A673 (cell line): ENCODE measurements at regions not wholly inside any gene's neighbourhood (a gene's known extent, or its start where the extent isn't known, plus 50 kb on each side); places are given as distances from the start of the nearest gene placed in this dataset.

ENCODE experiments used
- BruUV-seq: library from RNA; stranded (reverse); fragments of 400-500 nt; replicated peaks from 2 replicates; lab custom pipeline; 2021; lab: Mats Ljungman, UMichigan
- CTCF ChIA-PET: fragments of 300-600 bp; sonication (Branson Sonifier 250); formaldehyde crosslinking; loops from one replicate; lab custom pipeline; 2022; ENCODE audit warnings: antibody characterized with exemption; lab: Charles Lee
- POLR2A ChIA-PET: fragments of 300-600 bp; sonication (Branson Sonifier 250); formaldehyde crosslinking; loops from one replicate; lab custom pipeline; 2022; ENCODE audit warnings: antibody characterized with exemption; ENCODE audit not compliant: low non-redundant PET; lab: Charles Lee
- DNase-seq: peaks from one replicate; pipeline ENCODE4 v3.0.0-alpha.2; 2015; ENCODE audit warnings: low spot score
- H3K27ac ChIP-seq: fragments of 200-600 bp; sonication (generic); 2 replicates; pipeline ENCODE4 v1.5.1; 2016; ENCODE audit warnings: mixed run types, low read depth, mild to moderate bottlenecking, mixed read lengths, antibody characterized with exemption, low read length; ENCODE audit not compliant: poor library complexity, severe bottlenecking
- H3K27me3 ChIP-seq: fragments of 200-600 bp; sonication (generic); replicated peaks from 2 replicates; pipeline ENCODE4 v1.6.1; 2017; ENCODE audit warnings: mixed run types, low read depth, mild to moderate bottlenecking, mixed read lengths, antibody characterized with exemption, low read length; ENCODE audit not compliant: insufficient read depth, poor library complexity
- H3K36me3 ChIP-seq: fragments of 200-600 bp; sonication (generic); 2 replicates; pipeline ENCODE4 v1.6.1; 2016; ENCODE audit warnings: mixed run types, mild to moderate bottlenecking, mixed read lengths, antibody characterized with exemption, low read length; ENCODE audit not compliant: insufficient read depth, poor library complexity, severe bottlenecking
- H3K4me1 ChIP-seq: fragments of 200-600 bp; sonication (generic); 2 replicates; pipeline ENCODE4 v1.6.1; 2017; ENCODE audit warnings: mixed run types, mild to moderate bottlenecking, mixed read lengths, antibody characterized with exemption, low read length; ENCODE audit not compliant: insufficient read depth, poor library complexity, severe bottlenecking
- H3K4me3 ChIP-seq: fragments of 200-600 bp; sonication (generic); 2 replicates; pipeline ENCODE4 v1.5.1; 2016; ENCODE audit warnings: low read depth, mixed run types, mild to moderate bottlenecking, mixed read lengths, low read length; ENCODE audit not compliant: poor library complexity, severe bottlenecking
- H3K9me3 ChIP-seq: fragments of 200-600 bp; sonication (generic); 2 replicates; pipeline ENCODE4 v1.6.1; 2016; ENCODE audit warnings: mixed run types, low read depth, mild to moderate bottlenecking, mixed read lengths, antibody characterized with exemption, low read length; ENCODE audit not compliant: poor library complexity, severe bottlenecking
- CTCF ChIP-seq: fragments of 300-800, 200-600 bp; sonication (generic); conservative IDR thresholded peaks from 2 replicates; pipeline ENCODE4 v1.5.1; 2017; ENCODE audit warnings: low read depth, mild to moderate bottlenecking, antibody characterized with exemption, low read length, moderate library complexity, mixed read lengths
- EZH2 ChIP-seq: fragments of 200-600 bp; sonication (generic); IDR thresholded peaks from 2 replicates; pipeline ENCODE4 v1.6.1; 2017; ENCODE audit warnings: borderline replicate concordance, low read depth, mild to moderate bottlenecking, mixed read lengths, antibody characterized with exemption, low read length; ENCODE audit not compliant: poor library complexity, severe bottlenecking
- intact Hi-C: fragments of 100-400 bp; cut with micrococcal nuclease; formaldehyde crosslinking; loops from one replicate; pipeline ENCODE4 v1.10.0; 2022; ENCODE audit not compliant: unreplicated experiment

- Histone ChIP-seq H3K9me3 (peaks cover 6% of the 10 kb centered on the region), H3K27me3 (no peaks in the 10 kb centered on the region), H3K4me1 (no peaks in the 10 kb centered on the region), H3K27ac (no peak overlapping the region), H3K36me3 (no peaks in the 10 kb centered on the region), H3K4me3 (no peak overlapping the region)
- BruUV-seq = no TSS peak
- DNase-seq = no peak
- no peak for TF ChIP-seq CTCF
- no peak for TF ChIP-seq EZH2
- ChIA-PET POLR2A (no interaction called here), CTCF (no interaction called here)
- intact Hi-C loops = no loop called here
These were observed 62.2 kb upstream of the ADCY1 start for GRCh38 chr7:45511721-45512597.

- Histone ChIP-seq H3K27me3 (no peaks in the 10 kb centered on the region), H3K27ac (no peak overlapping the region), H3K9me3 (peaks cover 5% of the 10 kb centered on the region), H3K36me3 (no peaks in the 10 kb centered on the region), H3K4me3 (no peak overlapping the region), H3K4me1 (no peaks in the 10 kb centered on the region)
- no peak for TF ChIP-seq EZH2
- no peak for TF ChIP-seq CTCF
- peak; percentile 35 for DNase-seq
- intact Hi-C loops = no loop called here
- no TSS peak for BruUV-seq
- ChIA-PET CTCF (no interaction called here), POLR2A (no interaction called here)
These were observed 59.2 kb upstream of the ADCY1 start for GRCh38 chr7:45514944-45515343.

- ChIA-PET CTCF (no interaction called here), POLR2A (no interaction called here)
- intact Hi-C loops = no loop called here
- no TSS peak for BruUV-seq
- Histone ChIP-seq H3K4me3 (no peak overlapping the region), H3K9me3 (peaks cover 5% of the 10 kb centered on the region), H3K27ac (no peak overlapping the region), H3K27me3 (no peaks in the 10 kb centered on the region), H3K36me3 (no peaks in the 10 kb centered on the region), H3K4me1 (no peaks in the 10 kb centered on the region)
- no peak for TF ChIP-seq EZH2
- TF ChIP-seq CTCF = no peak
- no peak for DNase-seq
These were observed 58.8 kb upstream of the ADCY1 start for GRCh38 chr7:45515346-45515745.
